Lower leg skin (tissue), 3 donors: ENCODE measurements at regions not wholly inside any gene's neighbourhood (a gene's known extent, or its start where the extent isn't known, plus 50 kb on each side); places are given as distances from the start of the nearest gene placed in this dataset.

Experiments
- POLR2A ChIP-seq, 2 donors: fragments of 450-650 bp; IDR thresholded peaks; one replicate each; pipeline ENCODE4 v1.6.1; 2016 to 2017; ENCODE audit warnings: antibody characterized with exemption in 2 of 2, mild to moderate bottlenecking in 1 of 2, moderate library complexity in 1 of 2
- TF ChIP-seq, protein P1 (sequence below), 3 donors: fragments of 450-650 bp; IDR thresholded peaks; one replicate each; pipeline ENCODE4 v1.5.1; 2016; ENCODE audit warnings: antibody characterized with exemption in 3 of 3, mild to moderate bottlenecking in 3 of 3, moderate library complexity in 2 of 3

DNA sequence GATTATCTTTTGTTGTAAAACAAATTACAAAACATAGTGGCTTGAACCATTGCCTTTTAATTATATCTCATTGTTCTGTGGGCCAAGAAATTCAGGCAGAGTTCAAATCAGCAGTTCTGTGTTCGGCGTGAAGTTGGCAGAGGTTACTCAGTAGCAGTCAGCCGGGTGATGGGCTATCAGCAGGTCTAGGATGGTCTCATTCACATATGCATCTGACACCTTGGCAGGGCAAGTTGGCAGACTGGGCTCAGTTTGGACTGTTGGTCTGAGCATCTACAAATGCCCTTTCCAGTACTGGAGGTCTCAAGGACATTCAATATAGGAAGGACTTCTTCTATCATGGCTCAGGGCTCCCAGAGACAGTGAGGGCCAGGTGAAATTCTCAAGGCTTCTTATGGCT, 51.2 kb upstream of the ITGA11 start:
- TF ChIP-seq, protein P1, sequence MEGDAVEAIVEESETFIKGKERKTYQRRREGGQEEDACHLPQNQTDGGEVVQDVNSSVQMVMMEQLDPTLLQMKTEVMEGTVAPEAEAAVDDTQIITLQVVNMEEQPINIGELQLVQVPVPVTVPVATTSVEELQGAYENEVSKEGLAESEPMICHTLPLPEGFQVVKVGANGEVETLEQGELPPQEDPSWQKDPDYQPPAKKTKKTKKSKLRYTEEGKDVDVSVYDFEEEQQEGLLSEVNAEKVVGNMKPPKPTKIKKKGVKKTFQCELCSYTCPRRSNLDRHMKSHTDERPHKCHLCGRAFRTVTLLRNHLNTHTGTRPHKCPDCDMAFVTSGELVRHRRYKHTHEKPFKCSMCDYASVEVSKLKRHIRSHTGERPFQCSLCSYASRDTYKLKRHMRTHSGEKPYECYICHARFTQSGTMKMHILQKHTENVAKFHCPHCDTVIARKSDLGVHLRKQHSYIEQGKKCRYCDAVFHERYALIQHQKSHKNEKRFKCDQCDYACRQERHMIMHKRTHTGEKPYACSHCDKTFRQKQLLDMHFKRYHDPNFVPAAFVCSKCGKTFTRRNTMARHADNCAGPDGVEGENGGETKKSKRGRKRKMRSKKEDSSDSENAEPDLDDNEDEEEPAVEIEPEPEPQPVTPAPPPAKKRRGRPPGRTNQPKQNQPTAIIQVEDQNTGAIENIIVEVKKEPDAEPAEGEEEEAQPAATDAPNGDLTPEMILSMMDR (IDR thresholded peaks at IDR 0.05), result no peak
- TF ChIP-seq POLR2A (IDR thresholded peaks at IDR 0.05), result no peak
